ENCODE measurements at regions not wholly inside any gene's neighbourhood (a gene's known extent, or its start where the extent isn't known, plus 50 kb on each side); places are given as distances from the start of the nearest gene placed in this dataset.
"Not testable (repeated sequence)": the region's sequence is repeated elsewhere in the genome, so short reads cannot be mapped to it uniquely, and the experiment has no call there.

DNA sequence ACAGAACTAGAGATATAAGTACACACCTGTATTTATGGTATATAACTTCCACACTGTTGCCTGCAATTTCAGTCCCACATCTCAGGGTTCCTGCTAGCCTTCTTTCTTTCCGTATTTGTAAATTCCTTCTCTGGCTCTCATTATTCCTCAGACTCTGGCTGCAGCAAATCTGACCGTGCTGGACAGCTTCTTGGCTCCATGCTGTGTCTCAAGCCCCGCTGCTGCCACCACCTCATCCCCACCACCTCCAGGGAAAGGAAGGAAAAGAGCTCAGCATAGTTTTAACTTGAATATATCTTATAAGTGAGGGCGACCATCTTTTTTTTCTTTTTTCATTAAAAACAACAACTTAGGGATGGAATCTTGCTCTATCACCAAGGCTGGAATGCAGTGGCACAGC, 155.6 kb upstream of the CXCL13 start:
- DNase-seq: no peak

DNA sequence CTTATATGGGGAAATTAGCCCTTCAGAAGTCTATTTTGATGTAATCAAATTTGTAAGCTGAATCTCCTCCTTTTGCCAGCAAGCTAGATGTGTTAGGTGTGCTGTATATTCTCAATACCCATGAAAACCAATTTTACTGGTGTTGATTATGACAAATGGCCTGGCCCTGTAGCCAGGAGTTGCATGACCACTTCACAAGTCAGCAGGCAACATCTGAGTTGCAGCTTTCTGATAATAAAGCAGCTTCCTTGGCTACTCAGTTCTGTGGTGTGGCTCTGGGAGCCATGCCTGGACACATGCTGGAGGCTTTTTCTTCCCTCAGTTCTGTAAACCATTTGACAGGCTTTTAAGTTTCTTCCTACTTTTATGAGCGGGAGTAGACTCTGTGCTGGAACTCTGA, 154.1 kb upstream of the CXCL13 start:
- DNase-seq: no peak

DNA sequence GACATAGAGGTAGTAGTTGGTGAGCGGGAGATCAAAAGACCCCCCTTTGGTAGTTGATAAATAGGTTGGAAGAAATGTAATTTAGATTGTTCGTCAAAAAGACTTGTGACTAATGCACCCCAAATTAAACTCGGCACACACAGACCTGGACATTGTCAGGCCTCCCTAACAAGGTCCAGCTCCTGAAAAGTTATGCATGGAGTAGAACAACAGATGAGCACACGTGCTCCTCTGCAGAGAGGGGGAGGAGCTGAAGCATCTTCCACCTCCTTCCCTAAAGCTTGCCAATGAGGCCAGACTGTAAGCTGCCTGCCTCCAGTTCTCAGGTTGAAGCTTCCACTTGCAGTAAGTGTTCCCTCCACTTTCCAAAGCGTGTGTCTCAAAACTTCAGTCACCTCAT, 153.5 kb upstream of the CXCL13 start:
- DNase-seq: not testable (repeated sequence)

DNA sequence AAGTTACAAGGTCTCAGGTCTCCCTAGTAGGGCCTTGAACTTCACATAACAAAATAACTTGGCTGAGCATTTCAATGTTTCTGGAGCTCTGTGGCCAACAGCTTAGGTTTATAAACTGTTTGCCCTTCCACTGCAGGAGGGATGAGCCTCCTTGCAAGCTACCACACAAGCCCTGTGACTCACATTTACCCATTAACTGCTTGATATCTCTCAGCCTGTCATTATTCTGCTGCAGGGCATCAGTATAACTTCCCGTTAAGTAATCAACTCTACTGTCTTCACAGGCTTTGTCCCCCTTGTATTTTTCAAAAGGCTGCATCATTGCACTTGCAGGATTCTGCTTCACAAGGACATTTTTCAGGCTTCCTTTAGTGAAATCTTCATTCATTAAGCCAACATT, 151.7 kb upstream of the CXCL13 start:
- DNase-seq: no peak

DNA sequence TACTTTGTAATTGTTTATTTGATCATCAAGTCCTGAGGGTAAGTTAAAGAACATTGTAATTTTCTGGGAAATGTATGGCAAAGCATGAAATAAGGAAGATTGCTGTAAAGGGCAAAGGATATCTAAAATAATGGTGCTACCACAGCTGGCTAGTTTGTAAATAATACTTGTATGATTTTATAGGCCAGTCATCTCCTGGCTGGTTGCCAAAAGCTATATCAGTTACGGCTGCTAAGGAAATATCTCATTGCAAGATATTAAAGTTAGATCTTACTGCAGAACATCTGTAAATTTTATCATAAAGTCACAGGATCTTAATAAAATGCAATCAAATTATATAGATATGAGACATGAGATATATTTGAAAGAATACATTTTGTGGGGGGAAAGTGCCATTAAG, 150.8 kb upstream of the CXCL13 start:
- no peak for DNase-seq

DNA sequence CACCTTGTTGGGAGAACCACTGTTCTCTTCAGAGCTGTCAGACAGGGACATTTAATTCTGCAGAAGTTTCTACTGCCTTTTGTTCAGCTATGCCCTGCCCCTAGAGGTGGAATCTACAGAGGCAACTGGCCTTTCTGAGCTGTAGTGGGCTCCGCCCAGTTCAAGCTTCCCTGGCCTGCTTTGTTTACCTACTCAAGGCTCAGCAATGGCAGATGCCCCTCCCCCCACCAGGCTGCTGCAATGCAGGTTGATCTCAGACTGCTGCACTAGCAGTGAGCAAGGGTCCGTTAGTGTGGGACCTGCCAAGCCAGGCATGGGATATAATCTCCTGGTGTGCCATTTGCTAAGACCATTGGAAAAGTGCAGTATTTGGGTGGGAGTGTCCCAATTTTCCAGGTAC, 141.5 kb upstream of the CXCL13 start:
- DNase-seq: not testable (repeated sequence)

DNA sequence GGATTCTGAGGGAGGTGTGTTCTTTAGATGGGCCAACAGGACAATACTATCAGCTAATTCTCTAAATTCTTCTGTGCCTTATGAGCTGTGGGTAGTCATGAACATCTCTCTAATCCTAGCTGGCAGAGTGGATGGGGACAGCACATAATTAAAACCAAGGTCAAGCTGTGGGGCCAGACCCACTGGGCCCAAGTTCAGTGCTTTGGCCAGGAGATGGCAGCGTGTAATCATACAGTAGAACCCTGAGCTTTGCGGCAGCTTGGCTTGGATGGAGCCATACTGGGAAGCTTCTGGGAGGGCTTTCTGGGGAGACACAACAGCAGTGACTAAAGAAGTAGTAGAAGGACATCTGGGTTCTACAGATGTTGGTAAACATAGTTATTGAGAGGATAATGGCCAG, 140.3 kb upstream of the CXCL13 start:
- peak; percentile 67 for DNase-seq

DNA sequence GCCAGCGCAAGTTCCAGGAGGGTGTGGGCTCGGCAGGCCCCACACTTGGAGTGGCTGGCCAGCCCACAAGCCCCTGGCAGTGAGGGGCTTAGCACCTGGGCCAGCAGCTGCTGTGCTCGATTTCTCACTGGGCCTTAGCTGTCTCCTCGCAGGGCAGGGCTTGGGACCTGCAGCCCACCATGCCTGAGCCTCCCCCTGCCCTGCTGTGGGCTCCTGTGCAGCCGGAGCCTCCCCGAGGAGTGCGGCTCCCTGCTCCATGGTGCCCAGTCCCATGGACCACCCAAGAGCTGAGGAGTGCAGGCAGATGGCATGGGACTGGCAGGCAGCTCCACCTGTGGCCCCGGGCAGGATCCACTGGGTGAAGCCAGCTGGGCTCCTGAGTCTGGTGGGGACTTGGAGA, 139.2 kb upstream of the CXCL13 start:
- no peak for DNase-seq

DNA sequence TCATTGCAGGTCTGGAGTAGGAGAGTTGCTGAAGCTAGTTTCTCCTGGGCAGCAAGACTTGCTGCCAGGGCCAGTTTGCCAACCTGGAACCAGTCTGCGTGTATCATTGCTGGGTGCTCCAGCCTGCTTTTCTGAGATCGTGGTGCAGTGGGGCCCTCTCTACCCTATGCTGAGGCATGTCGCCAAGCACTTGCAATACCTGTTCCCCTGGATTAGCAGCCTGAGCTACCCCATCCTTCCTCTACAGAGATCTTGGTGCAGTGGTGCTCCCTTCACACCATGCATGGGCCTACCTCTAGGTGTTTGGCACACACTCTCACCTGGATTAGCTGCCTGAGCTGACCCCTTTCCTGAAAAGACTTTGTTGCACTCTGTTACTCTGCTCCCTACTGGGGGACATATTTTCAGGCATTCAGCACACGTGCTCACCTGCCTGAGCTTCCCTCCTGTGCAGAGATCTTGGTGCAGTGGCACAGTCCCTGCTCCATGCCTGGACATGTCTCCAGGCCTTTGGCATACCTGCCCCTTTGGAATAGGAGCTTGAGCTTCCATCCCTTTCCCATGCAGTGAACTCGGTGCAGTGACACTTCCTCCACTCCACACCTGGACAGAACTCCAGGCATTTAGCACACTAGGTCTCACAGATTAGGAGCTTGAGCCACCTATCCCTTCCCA, 133.7 kb upstream of the CXCL13 start:
- no peak for DNase-seq

DNA sequence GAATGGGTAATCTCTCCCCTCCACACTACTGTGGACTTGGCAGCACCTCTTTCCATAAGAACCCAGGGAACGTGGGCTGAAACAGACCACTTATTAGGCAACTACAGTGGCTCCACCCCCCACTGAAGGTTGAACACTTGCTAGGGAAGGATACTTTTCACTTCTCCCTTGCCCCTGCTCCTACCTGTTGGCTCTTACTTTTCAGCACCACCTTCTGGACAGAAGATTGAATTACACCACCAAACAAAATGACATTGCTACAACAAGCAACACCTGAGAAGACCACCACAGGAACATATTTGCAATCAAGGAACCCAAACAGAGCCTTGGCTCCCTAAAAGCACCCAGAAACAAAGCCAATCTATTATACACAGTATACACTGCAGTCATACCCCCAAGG, 132.1 kb upstream of the CXCL13 start:
- no peak for DNase-seq

DNA sequence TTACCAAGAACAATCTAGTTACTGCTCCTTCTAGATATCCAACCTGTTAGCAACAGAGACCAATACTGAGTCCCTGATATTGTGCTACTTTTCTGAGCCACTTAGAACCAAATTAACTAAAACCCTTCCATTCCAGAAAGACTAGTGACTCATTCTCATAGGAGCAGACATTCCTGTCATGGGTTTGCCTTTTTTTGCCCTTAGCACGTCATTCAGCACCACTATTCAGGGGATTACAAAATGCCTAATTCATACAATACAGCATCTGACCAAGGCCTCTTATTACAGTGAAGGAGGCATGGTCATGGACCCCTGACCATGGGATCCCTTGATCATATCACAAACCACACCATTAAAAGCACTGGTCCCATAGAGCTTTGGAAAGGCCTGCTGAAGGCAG, 123.8 kb upstream of the CXCL13 start:
- no peak for DNase-seq

DNA sequence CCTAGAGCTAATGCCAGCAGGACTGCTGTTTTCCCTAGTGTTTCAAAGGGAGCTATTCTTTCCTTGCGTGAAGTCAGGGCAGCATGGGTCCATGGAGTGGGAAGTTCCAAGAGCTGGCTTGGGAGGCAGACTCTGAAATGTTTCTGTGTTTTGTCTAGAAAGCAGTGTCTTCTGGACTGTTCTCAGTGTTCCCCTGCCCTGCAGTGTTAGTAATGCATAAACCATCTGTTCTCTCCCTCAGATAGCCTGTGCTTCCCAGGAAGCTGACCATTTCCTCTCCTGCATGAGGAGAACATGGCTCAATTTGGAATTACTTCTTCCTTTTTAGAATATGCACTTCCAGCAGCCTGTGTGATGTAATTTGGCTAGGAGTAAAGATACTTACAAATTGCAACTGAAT, 116.7 kb upstream of the CXCL13 start:
- DNase-seq: no peak

DNA sequence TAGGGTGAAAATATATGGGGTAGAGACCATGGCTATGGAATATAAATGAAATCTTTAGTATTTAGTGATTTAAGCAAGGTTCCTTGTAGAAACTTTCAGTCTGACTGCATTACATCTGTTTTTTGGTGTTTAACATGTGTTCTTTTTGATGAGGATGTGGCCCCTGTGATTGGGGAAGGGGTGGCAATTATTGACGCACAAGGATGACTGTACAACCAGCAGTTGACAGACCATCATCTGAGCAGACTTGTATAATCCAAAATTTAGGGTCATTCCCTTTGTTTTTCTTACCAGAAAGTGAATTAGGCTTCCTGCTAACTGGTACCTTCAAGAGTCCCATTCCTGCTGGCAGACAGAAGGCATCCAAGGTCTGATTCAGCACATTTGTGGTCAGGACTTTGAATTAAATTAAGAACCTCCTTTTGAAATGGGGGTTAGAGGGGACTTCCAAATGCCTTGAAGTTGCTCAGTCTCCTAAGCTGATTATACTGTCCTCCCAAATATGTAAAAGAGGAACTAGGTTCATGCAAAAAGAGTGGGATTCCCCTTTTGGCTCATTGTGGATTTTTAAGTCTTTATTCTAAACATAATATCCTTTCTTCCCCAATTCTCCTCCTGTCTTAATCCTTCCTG, 112.4 kb upstream of the CXCL13 start:
- DNase-seq: peak; percentile 93

DNA sequence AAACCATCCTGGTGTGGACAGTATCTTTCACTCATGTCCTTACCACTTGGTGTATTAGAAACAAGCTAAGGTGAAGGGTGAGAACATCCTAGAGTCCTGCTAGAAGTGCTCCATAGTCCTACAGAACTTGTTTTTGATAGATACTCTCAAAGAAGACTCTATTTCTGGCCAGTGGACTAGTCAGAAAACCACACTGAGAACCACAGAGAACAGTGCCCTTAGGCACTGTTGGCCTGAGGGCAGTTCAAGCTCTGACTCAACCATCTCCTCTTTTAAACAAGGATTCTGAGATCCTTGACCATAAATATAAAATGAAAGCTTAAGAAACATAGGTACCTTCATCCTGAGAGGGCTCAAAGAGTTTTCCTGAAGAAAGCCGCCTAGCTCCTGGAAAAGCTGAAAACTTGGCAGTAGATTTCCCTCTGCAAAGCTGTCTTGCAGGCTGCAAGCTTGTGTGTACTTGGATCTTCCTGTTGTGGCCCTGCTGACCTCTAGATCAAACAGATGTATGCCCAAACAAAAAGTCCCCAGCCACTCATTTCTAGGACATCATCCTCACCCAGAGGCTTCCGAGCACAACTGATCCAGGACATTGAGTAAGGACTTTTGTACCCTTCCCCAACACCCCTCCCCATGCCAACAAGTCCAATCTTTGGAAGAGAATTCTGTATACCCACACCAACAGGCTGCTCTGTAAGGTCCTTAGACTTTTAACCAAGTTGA, 111.6 kb upstream of the CXCL13 start:
- DNase-seq: peak; percentile 42

DNA sequence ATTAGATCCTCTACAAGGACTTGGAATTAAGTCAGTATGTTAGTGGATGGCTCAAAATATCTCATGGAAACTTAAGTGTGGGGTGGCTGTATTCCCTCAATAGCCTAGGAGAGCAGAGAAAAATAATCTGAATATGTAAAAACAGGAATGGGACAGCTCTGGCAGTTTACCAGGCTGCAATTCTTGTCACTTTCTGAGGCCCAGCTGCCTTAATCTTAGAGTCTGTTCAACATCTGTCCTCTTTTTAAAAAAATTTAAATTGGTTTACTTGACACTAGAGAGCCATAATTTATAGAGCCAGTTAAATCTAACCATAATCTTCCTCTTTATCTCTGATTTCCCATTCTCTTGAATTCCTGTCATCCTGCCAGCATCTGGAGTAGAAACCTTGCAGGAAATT, 109.2 kb upstream of the CXCL13 start:
- DNase-seq: no peak

DNA sequence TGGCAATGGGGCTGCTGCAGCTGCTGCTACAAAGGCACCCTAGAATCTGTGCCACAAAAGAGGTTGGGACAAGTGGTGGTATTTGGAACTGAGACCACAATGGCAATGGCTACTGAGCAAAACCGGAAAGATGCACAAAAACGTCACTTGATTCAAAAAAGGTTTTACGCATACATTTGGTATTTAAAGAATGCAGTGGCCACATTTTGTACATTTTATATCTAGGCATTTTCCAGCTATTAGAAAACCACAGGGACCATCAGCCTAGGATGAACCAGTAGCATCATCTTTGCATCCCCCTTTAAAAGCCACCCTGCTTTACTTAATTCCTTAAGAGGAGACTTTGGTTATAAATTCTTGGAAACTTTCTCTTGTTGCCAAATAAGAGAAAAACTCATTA, 104.8 kb upstream of the CXCL13 start:
- DNase-seq: no peak

DNA sequence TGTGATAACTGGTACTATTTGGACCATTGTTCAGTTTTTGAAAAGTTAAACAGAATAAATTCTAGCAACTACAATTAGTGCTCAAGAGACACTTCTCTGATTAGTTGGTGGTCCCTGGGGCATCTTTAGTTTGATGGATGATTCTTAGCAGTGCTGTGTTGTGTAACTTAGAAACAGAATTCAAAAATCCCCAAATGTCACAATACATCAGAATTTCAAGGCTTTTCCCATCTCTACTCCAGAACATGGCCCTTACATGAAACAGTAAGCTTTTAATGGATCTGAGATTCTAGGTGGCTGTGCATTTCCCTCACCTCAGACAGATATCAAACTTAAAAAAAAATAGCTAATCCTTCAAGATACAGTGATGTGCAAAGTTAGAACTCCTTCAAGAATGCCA, 104.4 kb upstream of the CXCL13 start:
- DNase-seq: peak; percentile 54

DNA sequence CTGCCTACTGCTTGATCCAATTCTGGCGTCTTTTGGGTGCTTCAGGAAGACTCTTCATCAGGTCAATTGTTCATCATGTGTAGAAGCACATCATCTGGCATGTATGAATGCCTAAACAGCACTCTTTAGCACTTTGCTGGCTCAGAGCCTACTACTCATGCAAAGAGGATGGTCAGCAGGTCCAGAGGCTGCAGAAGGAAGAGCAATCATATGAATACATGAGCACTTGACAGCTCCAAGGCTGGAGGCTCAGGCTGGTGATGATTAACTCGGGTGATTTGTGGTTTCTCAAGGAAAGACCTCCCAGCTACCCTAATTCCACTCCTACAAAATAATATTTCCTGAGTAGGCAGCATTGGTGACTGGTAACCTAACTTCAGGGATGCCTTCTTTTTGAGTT, 103.8 kb upstream of the CXCL13 start:
- DNase-seq: peak; percentile 47

DNA sequence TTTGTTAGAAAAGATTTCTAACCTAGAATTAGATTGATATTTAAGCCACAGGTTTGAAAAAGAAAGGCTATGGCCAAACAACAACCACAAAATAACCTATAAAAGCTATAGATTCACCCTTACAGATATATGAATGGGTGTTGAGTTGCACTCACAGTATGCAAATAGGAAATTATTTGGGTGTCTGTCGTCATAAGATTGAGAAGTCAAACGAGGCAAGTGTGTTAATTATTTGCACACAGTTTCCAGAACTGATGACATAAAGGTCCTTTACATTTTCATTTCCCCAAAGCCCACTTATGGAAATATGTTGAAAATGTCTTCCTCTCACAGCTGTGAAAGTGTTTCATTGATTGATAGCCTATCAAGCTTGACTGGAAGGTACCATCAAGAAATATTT, 101.2 kb upstream of the CXCL13 start:
- DNase-seq: peak; percentile 31

DNA sequence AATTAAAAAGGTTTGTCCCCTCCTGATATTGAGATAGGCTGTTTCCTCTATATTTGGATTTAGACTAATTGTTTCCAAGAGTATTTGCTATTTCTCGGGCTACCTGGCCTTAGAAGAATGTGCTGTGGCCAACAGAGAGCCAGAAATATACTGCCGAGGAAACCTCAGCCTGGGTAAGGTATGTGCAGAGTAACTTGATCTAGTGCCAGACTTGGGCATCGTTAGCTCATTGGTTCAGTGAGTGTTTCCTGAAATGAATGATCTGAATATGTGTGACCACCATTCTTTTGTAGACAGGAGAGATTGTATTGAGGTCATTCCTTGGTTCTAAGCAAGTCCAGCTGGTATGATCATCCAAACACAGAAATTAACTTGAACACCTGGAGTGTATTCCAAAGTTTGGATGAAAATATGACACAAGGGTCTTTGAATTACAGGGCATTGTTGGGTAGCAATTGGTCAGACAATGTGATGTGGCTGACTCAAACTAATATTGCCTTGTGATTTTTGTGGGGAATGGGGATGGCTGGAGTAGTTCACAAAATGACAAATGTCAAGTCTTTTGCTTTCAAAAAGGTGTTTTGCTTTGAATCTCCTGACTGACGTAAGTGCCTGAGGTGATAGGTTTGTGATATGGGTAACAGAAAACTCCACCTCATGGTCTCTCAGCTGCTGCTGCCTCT, 100.2 kb upstream of the CXCL13 start:
- no peak for DNase-seq

DNA sequence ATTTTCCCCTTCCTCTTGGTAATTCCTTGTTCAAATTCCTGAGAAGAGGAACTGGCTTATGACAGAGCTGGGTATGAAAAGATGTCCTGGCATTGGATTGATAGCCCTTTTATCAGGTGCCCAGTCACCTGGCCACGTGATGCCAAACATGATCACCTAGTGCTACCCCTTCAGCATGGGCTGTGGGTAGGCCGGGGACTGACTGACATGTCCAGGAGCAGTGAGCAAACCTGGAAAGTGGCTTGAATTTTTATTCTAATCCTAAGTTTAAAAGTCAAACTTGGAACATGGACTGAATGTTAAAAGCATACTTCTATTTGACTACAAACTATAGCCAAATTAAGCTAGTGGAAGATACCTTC, 99.7 kb upstream of the CXCL13 start:
- no peak for DNase-seq

DNA sequence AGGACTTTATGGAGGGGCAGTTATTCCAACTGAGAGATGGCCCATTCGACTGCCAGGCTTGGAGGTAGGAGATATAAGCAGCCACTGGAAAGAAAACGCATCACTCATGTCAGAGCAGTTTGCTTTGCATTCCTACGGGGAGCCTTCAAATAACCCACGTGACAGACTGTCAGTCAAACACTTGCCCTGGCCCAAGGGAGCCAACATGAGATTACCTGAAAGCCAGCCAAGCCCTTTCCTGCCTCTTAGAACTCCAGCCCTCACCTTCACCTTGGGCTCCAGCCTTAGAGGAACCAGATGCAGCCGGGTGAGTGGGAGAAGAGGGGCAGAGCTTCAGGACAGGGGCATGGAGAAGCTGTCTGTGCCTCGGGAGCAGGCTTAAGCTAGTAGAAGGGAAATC, 95.3 kb upstream of the CXCL13 start:
- no peak for DNase-seq

DNA sequence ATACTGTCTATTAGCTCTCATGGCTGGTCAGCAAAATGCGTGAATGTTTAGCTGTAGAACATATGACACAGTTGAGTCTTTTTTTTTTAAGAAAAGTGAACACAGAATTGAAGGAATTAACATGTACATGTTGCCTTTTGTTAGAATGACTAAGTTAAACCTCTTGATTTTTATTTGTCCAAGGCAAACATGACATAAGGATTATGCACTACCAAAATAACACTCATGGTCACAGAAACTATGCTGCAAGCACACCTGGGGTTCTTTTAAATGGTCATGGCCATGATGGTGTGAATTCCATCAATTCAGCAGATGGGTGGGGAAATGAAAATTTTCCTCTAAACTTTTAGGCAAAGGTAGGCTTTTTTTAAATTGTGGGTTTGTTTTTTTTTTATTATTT, 80.1 kb upstream of the CXCL13 start:
- no peak for DNase-seq

DNA sequence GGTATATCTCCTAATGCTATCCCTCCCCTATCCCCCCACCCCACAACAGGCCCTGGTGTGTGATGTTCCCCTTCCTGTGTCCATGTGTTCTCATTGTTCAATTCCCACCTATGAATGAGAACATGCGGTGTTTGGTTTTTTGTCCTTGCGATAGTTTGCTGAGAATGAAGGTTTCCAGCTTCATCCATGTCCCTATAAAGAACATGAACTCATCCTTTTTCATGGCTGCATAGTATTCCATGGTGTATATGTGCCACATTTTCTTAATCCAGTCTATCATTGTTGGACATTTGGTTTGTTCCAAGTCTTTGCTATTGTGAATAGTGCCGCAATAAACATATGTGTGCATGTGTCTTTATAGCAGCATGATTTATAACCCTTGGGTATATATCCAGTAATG, 77.7 kb upstream of the CXCL13 start:
- DNase-seq: not testable (repeated sequence)
